Smooth muscle cell (in vitro differentiated cells): ENCODE measurements at regions not wholly inside any gene's neighbourhood (a gene's known extent, or its start where the extent isn't known, plus 50 kb on each side); places are given as distances from the start of the nearest gene placed in this dataset.

Experiments
- DNase-seq: peaks from one replicate; lab custom pipeline; 2025; ENCODE audit not compliant: unreplicated experiment; lab: John Stamatoyannopoulos, UW
- H2AFZ ChIP-seq: fragments of 200-600 bp; sonication (generic); 2 replicates; pipeline ENCODE4 v1.6.0; 2016; ENCODE audit warnings: antibody characterized with exemption, low read depth, mild to moderate bottlenecking
- H3F3A ChIP-seq: fragments of 200-600 bp; sonication (generic); 2 replicates; pipeline ENCODE4 v1.6.0; 2017; ENCODE audit warnings: antibody characterized with exemption, low read depth
- H3K27ac ChIP-seq: fragments of 200-600 bp; sonication (generic); 2 replicates; pipeline ENCODE4 v1.5.1; 2016; ENCODE audit warnings: low read depth, mild to moderate bottlenecking
- H3K27me3 ChIP-seq: fragments of 200-600 bp; sonication (generic); 2 replicates; pipeline ENCODE4 v1.6.1; 2016; ENCODE audit warnings: low read depth, mild to moderate bottlenecking
- H3K36me3 ChIP-seq: fragments of 200-600 bp; sonication (generic); 2 replicates; pipeline ENCODE4 v1.5.1; 2016; ENCODE audit warnings: low read depth
- H3K4me1 ChIP-seq: fragments of 200-600 bp; sonication (generic); 2 replicates; pipeline ENCODE4 v1.5.1; 2016; ENCODE audit warnings: low read depth
- H3K4me2 ChIP-seq: fragments of 200-600 bp; sonication (generic); 2 replicates; pipeline ENCODE4 v1.6.0; 2016; ENCODE audit warnings: mild to moderate bottlenecking
- H3K4me3 ChIP-seq: fragments of 200-600 bp; sonication (generic); 2 replicates; pipeline ENCODE4 v1.5.1; 2016; ENCODE audit warnings: mild to moderate bottlenecking
- H3K79me2 ChIP-seq: fragments of 200-600 bp; sonication (generic); 2 replicates; pipeline ENCODE4 v1.6.0; 2016; ENCODE audit warnings: low read depth, mild to moderate bottlenecking
- H3K9ac ChIP-seq: fragments of 200-600 bp; sonication (generic); 2 replicates; pipeline ENCODE4 v1.6.0; 2016; ENCODE audit warnings: low read depth
- H3K9me3 ChIP-seq: fragments of 200-600 bp; sonication (generic); replicated peaks from 2 replicates; pipeline ENCODE4 v1.5.1; 2016; ENCODE audit warnings: low read depth
- H4K20me1 ChIP-seq: fragments of 200-600 bp; sonication (generic); 2 replicates; pipeline ENCODE4 v1.6.0; 2016; ENCODE audit warnings: low read depth
- WGBS: methylation state at CpG from one replicate; pipeline ENCODE4 v1.1.7; 2016; ENCODE audit warnings: low lambda C conversion rate; 5-methylcytosine and 5-hydroxymethylcytosine counted together
- TF ChIP-seq, protein P1 (sequence below): fragments of 200-600 bp; sonication (generic); IDR thresholded peaks from 2 replicates; pipeline ENCODE4 v1.5.1; 2017; ENCODE audit warnings: borderline replicate concordance, mild to moderate bottlenecking, antibody characterized with exemption; ENCODE audit not compliant: insufficient read depth, poor library complexity, severe bottlenecking

DNA sequence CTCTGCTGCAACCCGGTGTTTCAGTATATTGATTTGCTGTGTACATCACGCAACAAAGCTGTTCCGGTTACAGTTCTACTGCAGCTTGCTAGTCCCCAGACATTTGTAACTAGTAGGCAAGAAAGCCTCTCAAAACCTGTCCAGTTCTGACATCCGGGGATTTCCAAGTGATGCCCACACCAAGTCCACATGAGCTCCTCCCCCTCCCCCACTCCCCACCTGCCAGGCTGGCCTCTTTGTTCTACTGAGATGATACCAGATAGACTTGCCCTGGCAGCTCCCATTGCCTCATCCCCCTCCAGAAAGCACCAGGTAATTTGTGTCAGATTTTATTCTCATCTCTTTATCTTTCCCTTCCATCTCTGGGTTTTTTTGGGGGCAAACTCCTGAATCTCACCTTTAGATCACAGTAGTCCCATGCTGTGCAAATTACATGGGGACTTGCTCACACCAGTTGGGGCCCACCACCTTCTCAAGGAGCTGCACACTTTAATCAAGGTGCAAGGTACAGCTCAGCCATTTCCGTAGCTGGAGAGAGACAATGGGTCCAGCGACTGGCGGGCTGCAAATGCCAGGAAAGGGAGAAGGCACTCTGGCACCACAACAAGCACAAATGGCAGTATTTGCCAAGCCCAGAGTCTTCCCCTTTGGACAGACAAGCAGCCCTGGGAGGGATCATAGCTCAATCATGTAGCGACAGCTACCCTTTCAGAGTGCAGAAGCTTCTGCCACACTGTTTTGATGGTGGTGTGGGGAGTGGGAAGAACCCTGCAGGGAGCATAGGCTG is 183.1 kb downstream of the CYLD start:
- no peak overlapping the region for H3K4me3 ChIP-seq
- H2AFZ ChIP-seq: no peak overlapping the region
- H3K27me3 ChIP-seq: peaks cover 3% of the 10 kb centered on the region
- no peaks in the 10 kb centered on the region for H4K20me1 ChIP-seq
- 94% methylated on average over 8 of the region's 8 CpGs for WGBS
- H3K4me1 ChIP-seq: no peaks in the 10 kb centered on the region
- no peaks in the 10 kb centered on the region for H3K36me3 ChIP-seq
- no peak for DNase-seq
- no peak overlapping the region for H3K9ac ChIP-seq
- no peaks in the 10 kb centered on the region for H3K9me3 ChIP-seq
- TF ChIP-seq, protein P1, sequence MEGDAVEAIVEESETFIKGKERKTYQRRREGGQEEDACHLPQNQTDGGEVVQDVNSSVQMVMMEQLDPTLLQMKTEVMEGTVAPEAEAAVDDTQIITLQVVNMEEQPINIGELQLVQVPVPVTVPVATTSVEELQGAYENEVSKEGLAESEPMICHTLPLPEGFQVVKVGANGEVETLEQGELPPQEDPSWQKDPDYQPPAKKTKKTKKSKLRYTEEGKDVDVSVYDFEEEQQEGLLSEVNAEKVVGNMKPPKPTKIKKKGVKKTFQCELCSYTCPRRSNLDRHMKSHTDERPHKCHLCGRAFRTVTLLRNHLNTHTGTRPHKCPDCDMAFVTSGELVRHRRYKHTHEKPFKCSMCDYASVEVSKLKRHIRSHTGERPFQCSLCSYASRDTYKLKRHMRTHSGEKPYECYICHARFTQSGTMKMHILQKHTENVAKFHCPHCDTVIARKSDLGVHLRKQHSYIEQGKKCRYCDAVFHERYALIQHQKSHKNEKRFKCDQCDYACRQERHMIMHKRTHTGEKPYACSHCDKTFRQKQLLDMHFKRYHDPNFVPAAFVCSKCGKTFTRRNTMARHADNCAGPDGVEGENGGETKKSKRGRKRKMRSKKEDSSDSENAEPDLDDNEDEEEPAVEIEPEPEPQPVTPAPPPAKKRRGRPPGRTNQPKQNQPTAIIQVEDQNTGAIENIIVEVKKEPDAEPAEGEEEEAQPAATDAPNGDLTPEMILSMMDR: no peak
- no peak overlapping the region for H3K27ac ChIP-seq
- no peak overlapping the region for H3K4me2 ChIP-seq
- H3F3A ChIP-seq: no peaks in the 10 kb centered on the region
- H3K79me2 ChIP-seq: no peaks in the 10 kb centered on the region

DNA sequence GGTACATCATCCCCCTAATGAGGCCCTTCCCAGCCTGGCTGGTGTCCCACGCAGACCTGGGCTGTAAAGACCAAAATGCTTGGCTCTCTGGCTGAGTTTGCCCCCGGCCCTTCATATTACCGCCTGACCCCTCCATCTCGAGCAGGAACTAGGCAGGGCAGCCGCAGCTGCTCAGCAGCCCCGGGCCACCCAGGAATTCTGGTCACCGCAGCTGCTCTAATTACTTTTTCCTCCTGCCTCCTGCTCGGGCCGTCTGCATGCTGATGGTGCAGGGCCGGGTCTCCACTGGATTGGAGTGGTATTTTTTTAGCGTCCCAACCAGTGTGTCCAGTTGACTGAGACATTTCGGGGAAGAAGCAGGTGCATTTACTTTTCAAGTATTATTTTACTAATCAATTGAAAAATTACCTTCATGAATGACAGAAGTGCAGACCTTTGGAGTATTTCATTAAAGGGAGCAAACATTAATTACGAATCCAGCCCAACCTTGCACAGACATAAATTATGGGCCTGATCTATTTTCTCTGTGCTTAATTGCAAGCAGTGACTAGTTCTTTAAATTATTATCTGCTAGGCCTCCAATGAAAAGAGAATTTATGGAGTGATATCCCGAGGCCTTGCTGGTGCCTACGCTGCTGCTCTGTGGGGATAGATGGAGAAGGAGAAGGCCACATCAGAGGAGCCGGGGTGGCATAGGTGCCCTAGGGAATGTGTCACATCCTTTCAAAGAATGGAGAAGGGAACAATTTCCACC is 176.2 kb downstream of the CYLD start:
- Histone ChIP-seq H4K20me1 (no peaks in the 10 kb centered on the region), H3K4me3 (no peak overlapping the region), H3K4me2 (no peak overlapping the region), H3K79me2 (no peaks in the 10 kb centered on the region), H3K27me3 (no peaks in the 10 kb centered on the region), H3K27ac (no peak overlapping the region), H2AFZ (no peak overlapping the region), H3K9me3 (no peaks in the 10 kb centered on the region), H3K9ac (no peak overlapping the region), H3K36me3 (no peaks in the 10 kb centered on the region), H3K4me1 (no peaks in the 10 kb centered on the region), H3F3A (no peaks in the 10 kb centered on the region)
- TF ChIP-seq, protein P1: no peak
- WGBS: 87% methylated on average over 16 of the region's 16 CpGs
- no peak for DNase-seq

DNA sequence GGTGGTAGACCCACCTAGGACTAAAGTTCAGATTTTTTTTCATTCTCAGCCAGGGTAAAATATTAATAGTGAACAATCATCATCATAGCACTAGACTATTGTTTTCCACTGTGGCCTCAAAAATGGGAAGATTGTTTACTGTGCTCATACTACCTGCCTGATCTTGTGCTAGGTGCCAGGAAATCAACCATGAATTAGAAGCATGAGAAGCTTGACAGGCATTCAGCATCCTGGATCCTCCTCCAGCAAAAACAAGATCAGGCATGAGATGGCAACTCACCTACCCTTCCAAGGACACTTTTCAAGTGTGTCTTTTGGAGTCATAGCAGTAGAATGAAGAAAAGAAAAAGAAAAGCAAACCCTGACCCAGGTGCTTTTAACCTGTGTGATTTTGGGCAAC is 174.2 kb downstream of the CYLD start:
- H3K27me3 ChIP-seq: peaks cover 9% of the 10 kb centered on the region
- H3K79me2 ChIP-seq: no peaks in the 10 kb centered on the region
- TF ChIP-seq, protein P1: no peak
- no peak overlapping the region for H3K4me3 ChIP-seq
- no peak overlapping the region for H3K27ac ChIP-seq
- H3K4me1 ChIP-seq: no peaks in the 10 kb centered on the region
- H3K4me2 ChIP-seq: no peak overlapping the region
- H2AFZ ChIP-seq: no peak overlapping the region
- H4K20me1 ChIP-seq: no peaks in the 10 kb centered on the region
- no peak for DNase-seq
- H3F3A ChIP-seq: no peaks in the 10 kb centered on the region
- H3K36me3 ChIP-seq: no peaks in the 10 kb centered on the region
- no peak overlapping the region for H3K9ac ChIP-seq
- no peaks in the 10 kb centered on the region for H3K9me3 ChIP-seq

DNA sequence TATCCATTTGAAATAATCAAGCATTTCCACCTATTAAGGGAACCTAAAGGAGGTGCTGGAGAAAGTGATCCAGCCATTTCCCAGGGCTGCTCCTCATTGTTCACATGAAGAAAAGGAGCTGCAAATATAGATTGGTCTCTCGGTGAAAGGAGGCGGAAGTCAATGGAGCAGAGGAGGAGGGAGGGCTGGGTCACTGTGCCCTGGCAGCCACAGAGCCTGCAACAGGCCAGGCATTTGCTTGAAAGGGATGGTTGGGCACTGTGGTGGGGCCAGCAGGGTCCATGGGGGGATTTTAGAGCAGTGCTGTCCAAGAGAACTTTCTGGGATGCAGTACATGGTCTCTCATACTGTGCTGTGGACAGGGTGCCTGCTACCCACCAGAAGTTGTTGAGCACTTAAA is 173.2 kb downstream of the CYLD start:
- Histone ChIP-seq H3K36me3 (no peaks in the 10 kb centered on the region), H3K4me1 (no peaks in the 10 kb centered on the region), H3K9me3 (no peaks in the 10 kb centered on the region), H3F3A (no peaks in the 10 kb centered on the region), H3K27me3 (peaks cover 9% of the 10 kb centered on the region), H2AFZ (no peak overlapping the region), H3K9ac (no peak overlapping the region), H4K20me1 (no peaks in the 10 kb centered on the region), H3K4me3 (no peak overlapping the region), H3K4me2 (no peak overlapping the region), H3K79me2 (no peaks in the 10 kb centered on the region), H3K27ac (no peak overlapping the region)
- TF ChIP-seq, protein P1: no peak
- DNase-seq: no peak
- WGBS: 92% methylated on average over 2 of the region's 2 CpGs
